H1 (cell line): ENCODE measurements at regions not wholly inside any gene's neighbourhood (a gene's known extent, or its start where the extent isn't known, plus 50 kb on each side); places are given as distances from the start of the nearest gene placed in this dataset.

ENCODE experiments used
- CTCF ChIA-PET: fragments of 300-600 bp; sonication (Branson Sonifier 250); formaldehyde crosslinking; loops from one replicate; lab custom pipeline; 2021; ENCODE audit not compliant: partially characterized antibody; lab: Charles Lee
- POLR2A ChIA-PET: fragments of 300-600 bp; sonication (Branson Sonifier 250); formaldehyde crosslinking; loops from one replicate; lab custom pipeline; 2021; ENCODE audit warnings: inconsistent platforms; ENCODE audit not compliant: partially characterized antibody; lab: Charles Lee
- DNase-seq, 2 experiments: peaks; one replicate each; pipeline versions ENCODE4 v3.0.0 to v3.0.0-alpha.2; 2010 to 2022; ENCODE audit warnings: low spot score in 2 of 2, low read depth in 1 of 2, mixed read lengths in 1 of 2
- FAIRE-seq: peaks from 2 replicates; lab custom pipeline; 2011; peaks lifted over from hg19 to GRCh38; lab: Jason Lieb, UNC
- H2AFZ ChIP-seq: 2 replicates; pipeline ENCODE4 v1.8.1; 2012; ENCODE audit warnings: low read length, inconsistent platforms
- H2AK5ac ChIP-seq: 2 replicates; pipeline ENCODE4 v1.6.1; 2013; ENCODE audit warnings: low read depth, low read length
- H2BK120ac ChIP-seq: replicated peaks from 2 replicates; pipeline ENCODE3; 2013; ENCODE audit warnings: low read depth, low read length, inconsistent platforms
- H2BK12ac ChIP-seq: 2 replicates; pipeline ENCODE4 v1.6.1; 2013; ENCODE audit warnings: low read depth, low read length
- H2BK15ac ChIP-seq: 2 replicates; pipeline ENCODE4 v1.6.1; 2013; ENCODE audit warnings: low read length
- H2BK20ac ChIP-seq: 2 replicates; pipeline ENCODE4 v1.6.1; 2013; ENCODE audit warnings: low read length
- H2BK5ac ChIP-seq: 2 replicates; pipeline ENCODE4 v1.6.1; 2013; ENCODE audit warnings: low read depth, low read length
- H3K14ac ChIP-seq: 2 replicates; pipeline ENCODE4 v1.6.1; 2013; ENCODE audit warnings: inconsistent platforms; ENCODE audit not compliant: insufficient read length
- H3K18ac ChIP-seq: 2 replicates; pipeline ENCODE4 v1.6.1; 2013; ENCODE audit warnings: low read length; ENCODE audit errors: extremely low read depth
- H3K23ac ChIP-seq: 2 replicates; pipeline ENCODE4 v1.6.1; 2013; ENCODE audit warnings: inconsistent platforms; ENCODE audit not compliant: insufficient read length
- H3K23me2 ChIP-seq: 2 replicates; pipeline ENCODE4 v1.6.1; 2013; ENCODE audit warnings: low read depth, low read length
- H3K27ac ChIP-seq: 2 replicates; pipeline ENCODE4 v1.6.1; 2011; ENCODE audit warnings: low read depth, low read length, inconsistent platforms
- H3K27me3 ChIP-seq, 4 experiments: replicated peaks in 1 of 4; 1 replicate in 1 of 4; 2 replicates in 3 of 4; pipeline versions ENCODE4 v1.6.1 to v1.8.1; 2011 to 2013; ENCODE audit warnings: low read length in 3 of 4, mild to moderate bottlenecking in 3 of 4, inconsistent platforms in 2 of 4, mixed read lengths in 2 of 4, moderate library complexity in 1 of 4; ENCODE audit not compliant: control insufficient read depth in 3 of 4, insufficient read depth in 3 of 4; ENCODE audit errors: extremely low read depth in 1 of 4
- H3K36me3 ChIP-seq, 4 experiments: 2 replicates each; pipeline versions ENCODE4 v1.6.1 to v1.8.1; 2011 to 2013; ENCODE audit warnings: mild to moderate bottlenecking in 4 of 4, low read length in 3 of 4, moderate library complexity in 2 of 4, control low read depth in 1 of 4, inconsistent platforms in 1 of 4; ENCODE audit not compliant: insufficient read depth in 4 of 4, control insufficient read depth in 2 of 4
- H3K4ac ChIP-seq: replicated peaks from 2 replicates; pipeline ENCODE3; 2013; ENCODE audit warnings: low read length, low read depth, mixed read lengths, inconsistent platforms; ENCODE audit not compliant: insufficient read length
- H3K4me1 ChIP-seq, 4 experiments: replicated peaks in 1 of 4; 1 replicate in 1 of 4; 2 replicates in 3 of 4; pipeline versions ENCODE4 v1.6.1 to v1.8.1; 2011 to 2013; ENCODE audit warnings: low read length in 3 of 4, inconsistent platforms in 2 of 4, mixed read lengths in 1 of 4; ENCODE audit not compliant: insufficient read depth in 4 of 4, control insufficient read depth in 3 of 4
- H3K4me2 ChIP-seq, 2 experiments: 2 replicates each; pipeline versions ENCODE4 v1.6.1 to v1.8.1; 2011 to 2013; ENCODE audit warnings: low read depth in 2 of 2, low read length in 2 of 2, control low read depth in 1 of 2, inconsistent platforms in 1 of 2, mild to moderate bottlenecking in 1 of 2; ENCODE audit not compliant: insufficient read depth in 1 of 2
- H3K4me3 ChIP-seq, 4 experiments: fragments of 200-600, 300-600 bp in 1 of 4; sonication (generic), shearing (Covaris generic), sonication (Bioruptor Twin) in 1 of 4; 2 replicates each; pipeline versions ENCODE4 v1.5.1 to v1.8.1; 2011 to 2016; ENCODE audit warnings: low read length in 4 of 4, low read depth in 3 of 4, control low read depth in 2 of 4, inconsistent platforms in 2 of 4, mild to moderate bottlenecking in 2 of 4, mixed read lengths in 1 of 4, moderate library complexity in 1 of 4; ENCODE audit not compliant: insufficient read depth in 2 of 4; ENCODE audit errors: extremely low read depth in 1 of 4
- H3K56ac ChIP-seq: replicated peaks from 2 replicates; pipeline ENCODE3; 2013; ENCODE audit warnings: low read depth, mild to moderate bottlenecking, mixed read lengths, low read length, inconsistent platforms; ENCODE audit not compliant: insufficient read length
- H3K79me1 ChIP-seq: 2 replicates; pipeline ENCODE4 v1.6.1; 2013; ENCODE audit warnings: low read depth, low read length, control low read depth
- H3K79me2 ChIP-seq, 2 experiments: 2 replicates each; pipeline versions ENCODE4 v1.6.1 to v1.8.1; 2012 to 2013; ENCODE audit warnings: low read length in 2 of 2, mild to moderate bottlenecking in 2 of 2, inconsistent platforms in 1 of 2; ENCODE audit not compliant: insufficient read depth in 2 of 2, control insufficient read depth in 1 of 2
- H3K9ac ChIP-seq, 4 experiments: replicated peaks in 1 of 4; 1 replicate in 1 of 4; 2 replicates in 3 of 4; pipeline versions ENCODE4 v1.6.1 to v1.8.1; 2011 to 2013; ENCODE audit warnings: low read depth in 3 of 4, low read length in 3 of 4, control low read depth in 2 of 4, mild to moderate bottlenecking in 2 of 4, moderate library complexity in 2 of 4, inconsistent platforms in 1 of 4; ENCODE audit errors: extremely low read depth in 1 of 4
- H3K9me3 ChIP-seq, 2 experiments: 2 replicates each; pipeline versions ENCODE4 v1.6.1 to v1.8.1; 2012 to 2013; ENCODE audit warnings: mild to moderate bottlenecking in 2 of 2, moderate library complexity in 2 of 2, control low read depth in 1 of 2, inconsistent platforms in 1 of 2, low read depth in 1 of 2, low read length in 1 of 2, mixed read lengths in 1 of 2; ENCODE audit not compliant: insufficient read depth in 2 of 2
- H4K20me1 ChIP-seq, 2 experiments: replicated peaks in 1 of 2; 2 replicates each; pipeline versions ENCODE3 to v1.8.1; 2011 to 2013; ENCODE audit warnings: inconsistent platforms in 2 of 2, low read length in 2 of 2, mild to moderate bottlenecking in 1 of 2; ENCODE audit not compliant: insufficient read depth in 2 of 2, control insufficient read depth in 1 of 2
- H4K5ac ChIP-seq: 2 replicates; pipeline ENCODE4 v1.6.1; 2013; ENCODE audit warnings: low read length, low read depth, mixed read lengths, inconsistent platforms; ENCODE audit not compliant: insufficient read length
- H4K8ac ChIP-seq: 2 replicates; pipeline ENCODE4 v1.8.0; 2013; ENCODE audit warnings: mild to moderate bottlenecking, moderate library complexity, low read length, inconsistent platforms; ENCODE audit not compliant: insufficient read depth; ENCODE audit errors: extremely low read depth
- H4K91ac ChIP-seq: replicated peaks from 2 replicates; pipeline ENCODE3; 2013; ENCODE audit warnings: low read length, mixed read lengths, inconsistent platforms; ENCODE audit not compliant: insufficient read length
- BRCA1 ChIP-seq: IDR thresholded peaks from 2 replicates; pipeline ENCODE4 v1.6.1; 2012; ENCODE audit warnings: low read depth, low read length, improper control_type of control experiment
- GABPA ChIP-seq: IDR thresholded peaks from 2 replicates; pipeline ENCODE4 v1.6.1; 2011; ENCODE audit warnings: mild to moderate bottlenecking, low read length, moderate library complexity, borderline replicate concordance; ENCODE audit not compliant: insufficient read depth
- HDAC2 ChIP-seq, 2 experiments: fragments of 300-600 bp in 1 of 2; sonication (generic) in 1 of 2; IDR thresholded peaks; 2 replicates each; pipeline ENCODE4 v1.6.1; 2011 to 2012; ENCODE audit warnings: low read depth in 2 of 2, low read length in 2 of 2, mild to moderate bottlenecking in 2 of 2, moderate library complexity in 2 of 2, borderline replicate concordance in 1 of 2, inconsistent platforms in 1 of 2
- KDM4A ChIP-seq: IDR thresholded peaks from one replicate; pipeline ENCODE4 v1.7.1; 2012; ENCODE audit warnings: low read depth, mild to moderate bottlenecking, moderate library complexity, low read length, inconsistent platforms; ENCODE audit not compliant: severe bottlenecking
- PHF8 ChIP-seq: fragments of 200-600 bp; sonication (generic); conservative IDR thresholded peaks from 2 replicates; pipeline ENCODE4 v1.7.1; 2012; ENCODE audit warnings: low read depth, mild to moderate bottlenecking, inconsistent platforms, low read length, moderate library complexity
- POU5F1 ChIP-seq: IDR thresholded peaks from 2 replicates; pipeline ENCODE4 v1.6.1; 2011; ENCODE audit warnings: low read depth, mild to moderate bottlenecking, low read length, moderate library complexity
- SIX5 ChIP-seq: IDR thresholded peaks from 2 replicates; pipeline ENCODE4 v1.6.1; 2011; ENCODE audit warnings: mild to moderate bottlenecking, low read depth, low read length
- SP2 ChIP-seq: IDR thresholded peaks from 2 replicates; pipeline ENCODE4 v1.6.1; 2012; ENCODE audit warnings: mild to moderate bottlenecking, low read length, inconsistent platforms
- YY1 ChIP-seq: IDR thresholded peaks from 2 replicates; pipeline ENCODE4 v1.6.1; 2011; ENCODE audit warnings: low read depth, mild to moderate bottlenecking, low read length
- WGBS, 2 experiments: shearing (Covaris generic) in 1 of 2; methylation state at CpG; one replicate each; pipeline versions ENCODE4 v1.1.6 to v1.1.7; 2013 to 2015; ENCODE audit warnings: low lambda C conversion rate in 2 of 2, mixed read lengths in 2 of 2, inconsistent platforms in 1 of 2, low coverage in 1 of 2, missing lambda C conversion rate in 1 of 2; ENCODE audit not compliant: insufficient replicate concordance in 2 of 2, insufficient coverage in 1 of 2, insufficient read length in 1 of 2; ENCODE audit errors: extremely low coverage in 1 of 2, missing lambda C conversion rate in 1 of 2; 5-methylcytosine and 5-hydroxymethylcytosine counted together

DNA sequence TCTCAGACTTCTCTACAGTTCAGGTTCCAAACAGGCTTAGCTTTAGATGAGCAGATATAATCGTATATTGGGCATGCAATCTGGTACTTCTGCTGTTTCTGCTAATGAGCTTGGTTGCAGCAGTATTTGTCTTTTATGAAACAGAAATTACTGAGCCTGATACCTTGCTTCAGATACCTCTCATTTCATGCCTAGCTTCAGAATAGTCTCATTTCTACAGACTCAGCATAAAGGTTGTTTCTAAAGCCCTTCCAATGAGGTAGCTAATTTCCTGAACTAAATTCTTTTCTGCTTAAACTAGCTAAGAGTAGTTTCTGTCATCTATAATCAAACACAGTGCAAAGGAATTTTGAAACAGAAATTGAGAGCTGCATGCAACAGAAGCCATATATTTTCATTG lies 275.0 kb upstream of the KITLG start:
- no peaks in the 10 kb centered on the region for H3K27me3 ChIP-seq
- H3K4me1 ChIP-seq: no peaks in the 10 kb centered on the region
- no peaks in the 10 kb centered on the region for H3K79me2 ChIP-seq
- no peak overlapping the region for H2AFZ ChIP-seq
- no peak overlapping the region for H2BK12ac ChIP-seq
- H3K4me3 ChIP-seq: no peak overlapping the region
- H2AK5ac ChIP-seq: no peak overlapping the region
- H3K56ac ChIP-seq: no peak overlapping the region
- H4K8ac ChIP-seq: no peak overlapping the region
- no peak overlapping the region for H3K27ac ChIP-seq
- no peaks in the 10 kb centered on the region for H3K79me1 ChIP-seq
- no peaks in the 10 kb centered on the region for H3K9me3 ChIP-seq
- no peaks in the 10 kb centered on the region for H3K36me3 ChIP-seq
- H4K5ac ChIP-seq: no peak overlapping the region
- H3K4ac ChIP-seq: no peak overlapping the region
- no peak overlapping the region for H3K23ac ChIP-seq
- no peak overlapping the region for H2BK15ac ChIP-seq
- POLR2A ChIA-PET: no interaction called here
- no peak overlapping the region for H2BK20ac ChIP-seq
- H3K4me2 ChIP-seq: no peak overlapping the region
- H3K23me2 ChIP-seq: no peaks in the 10 kb centered on the region
- no peak for TF ChIP-seq POU5F1
- no peak for TF ChIP-seq KDM4A
- no peak for TF ChIP-seq YY1
- TF ChIP-seq SIX5: no peak
- TF ChIP-seq HDAC2 (IDR thresholded peaks at IDR 0.05; ENCODE audit: borderline replicate concordance in 1 of 2, low read depth in 2 of 2, low read length in 2 of 2): no peak
- TF ChIP-seq PHF8: no peak
- TF ChIP-seq BRCA1: no peak
- TF ChIP-seq GABPA: no peak
- no peak for TF ChIP-seq SP2
- H4K91ac ChIP-seq: no peak overlapping the region
- H3K14ac ChIP-seq: no peak overlapping the region
- no peak overlapping the region for H2BK120ac ChIP-seq
- H3K18ac ChIP-seq: no peak overlapping the region
- H2BK5ac ChIP-seq: no peak overlapping the region
- H4K20me1 ChIP-seq: no peaks in the 10 kb centered on the region
- no peak for DNase-seq
- no peak overlapping the region for H3K9ac ChIP-seq
- WGBS, 2 experiments: 96% methylated on average over 1 of the region's 1 CpG; no CpG with 5 or more reads in 1 of the 2 experiments
- CTCF ChIA-PET: no interaction called here
- FAIRE-seq: no peak
